HCT116 (cell line): ENCODE measurements at regions not wholly inside any gene's neighbourhood (a gene's known extent, or its start where the extent isn't known, plus 50 kb on each side); places are given as distances from the start of the nearest gene placed in this dataset.

Source experiments
- ATAC-seq: fragments of 200-7000 bp; cut with Tn5 transposase; 2 replicates; pipeline ENCODE4 v1.9.1; 2020; ENCODE audit warnings: mild to moderate bottlenecking, moderate library complexity
- BruUV-seq: library from RNA; stranded (reverse); fragments of 400-500 nt; replicated peaks from 2 replicates; lab custom pipeline; 2021; lab: Mats Ljungman, UMichigan
- CTCF ChIA-PET: fragments of 300-600 bp; sonication (Branson Sonifier 250); formaldehyde crosslinking; loops from one replicate; lab custom pipeline; 2021; ENCODE audit warnings: antibody characterized with exemption; lab: Charles Lee
- POLR2A ChIA-PET: fragments of 300-600, 350-600 bp; sonication (Branson Sonifier 250); formaldehyde crosslinking; loops from one replicate; lab custom pipeline; 2021; ENCODE audit warnings: antibody characterized with exemption; lab: Charles Lee
- RAD21 ChIA-PET, 2 experiments: fragments of 300-600 bp; sonication (Branson Sonifier 250); formaldehyde crosslinking; loops; one replicate each; lab custom pipeline; 2023; ENCODE audit warnings: low total read pairs in 2 of 2; ENCODE audit not compliant: uncharacterized antibody in 2 of 2, unreplicated experiment in 2 of 2, low non-redundant PET in 1 of 2; lab: Charles Lee
- DNase-seq: peaks from one replicate; pipeline ENCODE4 v3.0.0-alpha.2; 2010; ENCODE audit warnings: low read depth, low spot score
- H2AFZ ChIP-seq: fragments of 200-600 bp; shearing (Covaris generic), sonication (generic); 2 replicates; pipeline ENCODE4 v1.6.1; 2017; ENCODE audit warnings: low read depth, mixed run types, mixed read lengths, antibody characterized with exemption, low read length; ENCODE audit not compliant: poor library complexity, severe bottlenecking
- H3K27ac ChIP-seq: 2 replicates; pipeline ENCODE4 v1.5.1; 2012; ENCODE audit warnings: low read depth, low read length
- H3K27me3 ChIP-seq: fragments of 200-600 bp; sonication (generic); 2 replicates; pipeline ENCODE4 v1.6.1; 2016; ENCODE audit warnings: mixed run types, low read length, mixed read lengths; ENCODE audit not compliant: insufficient read depth
- H3K36me3 ChIP-seq, 2 experiments: fragments of 200-500 bp in 1 of 2; fragments of 200-600 bp in 1 of 2; sonication (Bioruptor generic) in 1 of 2; sonication (generic) in 1 of 2; 2 replicates each; pipeline versions ENCODE4 v1.5.1 to v1.6.1; 2014 to 2016; ENCODE audit warnings: low read length in 2 of 2, inconsistent platforms in 1 of 2, mixed read lengths in 1 of 2, mixed run types in 1 of 2; ENCODE audit not compliant: insufficient read depth in 2 of 2, control insufficient read depth in 1 of 2
- H3K4me1 ChIP-seq, 2 experiments: fragments of 200-600 bp in 1 of 2; sonication (generic) in 1 of 2; 2 replicates each; pipeline versions ENCODE4 v1.5.1 to v1.6.1; 2012 to 2017; ENCODE audit warnings: low read length in 2 of 2, inconsistent platforms in 1 of 2, mild to moderate bottlenecking in 1 of 2, mixed read lengths in 1 of 2, mixed run types in 1 of 2, moderate library complexity in 1 of 2; ENCODE audit not compliant: insufficient read depth in 2 of 2, control insufficient read depth in 1 of 2
- H3K4me2 ChIP-seq: fragments of 200-600 bp; sonication (generic); 2 replicates; pipeline ENCODE4 v1.6.1; 2017; ENCODE audit warnings: mixed run types, low read length, mixed read lengths
- H3K4me3 ChIP-seq, 2 experiments: fragments of 200-600 bp in 1 of 2; sonication (generic) in 1 of 2; replicated peaks in 1 of 2; 2 replicates each; pipeline ENCODE4 v1.5.1; 2011 to 2016; ENCODE audit warnings: low read length in 2 of 2, control low read depth in 1 of 2, low read depth in 1 of 2, mild to moderate bottlenecking in 1 of 2, mixed read lengths in 1 of 2, mixed run types in 1 of 2
- H3K79me2 ChIP-seq: fragments of 200-600 bp; sonication (generic); 2 replicates; pipeline ENCODE4 v1.6.1; 2017; ENCODE audit warnings: mild to moderate bottlenecking, mixed run types, low read length, moderate library complexity, mixed read lengths; ENCODE audit not compliant: insufficient read depth
- H3K9ac ChIP-seq: fragments of 200-600 bp; sonication (generic); 2 replicates; pipeline ENCODE4 v1.6.1; 2016; ENCODE audit warnings: low read length, mixed read lengths
- H3K9me2 ChIP-seq: fragments of 200-600 bp; sonication (generic), shearing (Covaris generic); 2 replicates; pipeline ENCODE4 v1.6.1; 2017; ENCODE audit warnings: mixed run types, mild to moderate bottlenecking, moderate library complexity; ENCODE audit not compliant: insufficient read depth
- H3K9me3 ChIP-seq, 2 experiments: fragments of 200-500 bp in 1 of 2; fragments of 200-600 bp in 1 of 2; sonication (Bioruptor generic) in 1 of 2; sonication (generic) in 1 of 2; 2 replicates each; pipeline ENCODE4 v1.6.1; 2014 to 2017; ENCODE audit warnings: low read length in 2 of 2, mixed read lengths in 2 of 2, inconsistent platforms in 1 of 2, low read depth in 1 of 2, mild to moderate bottlenecking in 1 of 2, mixed run types in 1 of 2, moderate library complexity in 1 of 2; ENCODE audit not compliant: control insufficient read depth in 1 of 2, insufficient read depth in 1 of 2
- H4K20me1 ChIP-seq: fragments of 200-600 bp; sonication (generic), shearing (Covaris generic); 2 replicates; pipeline ENCODE4 v1.6.1; 2017; ENCODE audit warnings: mixed run types, mild to moderate bottlenecking, moderate library complexity; ENCODE audit not compliant: insufficient read depth
- CBX3 ChIP-seq: IDR thresholded peaks from 2 replicates; pipeline ENCODE4 v1.6.1; 2012; ENCODE audit warnings: low read depth
- CEBPB ChIP-seq: IDR thresholded peaks from 2 replicates; pipeline ENCODE4 v1.6.1; 2012; ENCODE audit warnings: low read depth
- EGR1 ChIP-seq: IDR thresholded peaks from 2 replicates; pipeline ENCODE4 v1.6.1; 2012; ENCODE audit warnings: low read depth
- JUND ChIP-seq: IDR thresholded peaks from 2 replicates; pipeline ENCODE4 v1.6.1; 2012
- RAD21 ChIP-seq: IDR thresholded peaks from 2 replicates; pipeline ENCODE4 v1.6.1; 2012; ENCODE audit warnings: low read depth, mild to moderate bottlenecking
- SP1 ChIP-seq: IDR thresholded peaks from 2 replicates; pipeline ENCODE4 v1.6.1; 2012; ENCODE audit warnings: low read depth
- SRF ChIP-seq: IDR thresholded peaks from 2 replicates; pipeline ENCODE4 v1.6.1; 2012; ENCODE audit warnings: low read depth
- ZFX ChIP-seq: fragments of 450-650 bp; IDR thresholded peaks from 2 replicates; pipeline ENCODE4 v1.6.1; 2017
- intact Hi-C: fragments of 100-400 bp; cut with micrococcal nuclease; formaldehyde crosslinking; loops from 2 replicates; pipeline ENCODE4 v1.10.0; 2022
- TF ChIP-seq, protein P1 (sequence below): IDR thresholded peaks from 2 replicates; pipeline ENCODE4 v1.6.1; 2012; ENCODE audit warnings: low read depth
- TF ChIP-seq, protein P2 (sequence below): IDR thresholded peaks from 2 replicates; pipeline ENCODE4 v1.6.1; 2012
- TF ChIP-seq, protein P3 (sequence below): IDR thresholded peaks from 2 replicates; pipeline ENCODE4 v1.6.1; 2012

DNA sequence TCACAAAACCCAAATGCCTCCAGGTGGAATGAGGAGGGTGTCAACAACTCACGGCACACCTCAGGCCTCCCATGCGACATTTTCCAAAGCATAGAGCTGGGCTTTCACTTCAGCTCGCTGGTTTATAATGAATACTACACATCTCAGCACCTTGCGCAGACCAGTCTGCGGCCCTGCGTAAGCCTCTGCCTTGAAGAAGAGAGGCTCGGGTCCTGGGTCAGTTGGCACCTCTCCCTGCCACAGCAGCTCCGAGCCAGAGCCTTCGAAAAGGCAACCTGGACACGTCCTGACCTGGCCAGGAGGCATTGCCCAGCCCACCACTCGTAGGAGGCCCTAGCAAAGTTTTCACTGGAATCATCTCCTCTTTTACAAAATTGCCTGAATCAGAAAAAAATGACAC is 183.0 kb upstream of the AFDN start (continued):
- TF ChIP-seq, protein P1, sequence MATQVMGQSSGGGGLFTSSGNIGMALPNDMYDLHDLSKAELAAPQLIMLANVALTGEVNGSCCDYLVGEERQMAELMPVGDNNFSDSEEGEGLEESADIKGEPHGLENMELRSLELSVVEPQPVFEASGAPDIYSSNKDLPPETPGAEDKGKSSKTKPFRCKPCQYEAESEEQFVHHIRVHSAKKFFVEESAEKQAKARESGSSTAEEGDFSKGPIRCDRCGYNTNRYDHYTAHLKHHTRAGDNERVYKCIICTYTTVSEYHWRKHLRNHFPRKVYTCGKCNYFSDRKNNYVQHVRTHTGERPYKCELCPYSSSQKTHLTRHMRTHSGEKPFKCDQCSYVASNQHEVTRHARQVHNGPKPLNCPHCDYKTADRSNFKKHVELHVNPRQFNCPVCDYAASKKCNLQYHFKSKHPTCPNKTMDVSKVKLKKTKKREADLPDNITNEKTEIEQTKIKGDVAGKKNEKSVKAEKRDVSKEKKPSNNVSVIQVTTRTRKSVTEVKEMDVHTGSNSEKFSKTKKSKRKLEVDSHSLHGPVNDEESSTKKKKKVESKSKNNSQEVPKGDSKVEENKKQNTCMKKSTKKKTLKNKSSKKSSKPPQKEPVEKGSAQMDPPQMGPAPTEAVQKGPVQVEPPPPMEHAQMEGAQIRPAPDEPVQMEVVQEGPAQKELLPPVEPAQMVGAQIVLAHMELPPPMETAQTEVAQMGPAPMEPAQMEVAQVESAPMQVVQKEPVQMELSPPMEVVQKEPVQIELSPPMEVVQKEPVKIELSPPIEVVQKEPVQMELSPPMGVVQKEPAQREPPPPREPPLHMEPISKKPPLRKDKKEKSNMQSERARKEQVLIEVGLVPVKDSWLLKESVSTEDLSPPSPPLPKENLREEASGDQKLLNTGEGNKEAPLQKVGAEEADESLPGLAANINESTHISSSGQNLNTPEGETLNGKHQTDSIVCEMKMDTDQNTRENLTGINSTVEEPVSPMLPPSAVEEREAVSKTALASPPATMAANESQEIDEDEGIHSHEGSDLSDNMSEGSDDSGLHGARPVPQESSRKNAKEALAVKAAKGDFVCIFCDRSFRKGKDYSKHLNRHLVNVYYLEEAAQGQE, result no peak
- TF ChIP-seq CEBPB (no peak), ZFX (no peak)
- TF ChIP-seq, protein P2, sequence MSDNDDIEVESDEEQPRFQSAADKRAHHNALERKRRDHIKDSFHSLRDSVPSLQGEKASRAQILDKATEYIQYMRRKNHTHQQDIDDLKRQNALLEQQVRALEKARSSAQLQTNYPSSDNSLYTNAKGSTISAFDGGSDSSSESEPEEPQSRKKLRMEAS, result no peak

- H3K27me3 ChIP-seq, result no peaks in the 10 kb centered on the region
- H2AFZ ChIP-seq, result no peak overlapping the region
- H3K36me3 ChIP-seq, result no peaks in the 10 kb centered on the region
- intact Hi-C loops, result no loop called here
- no peaks in the 10 kb centered on the region for H3K79me2 ChIP-seq
- H3K4me3 ChIP-seq, result no peak overlapping the region
- POLR2A ChIA-PET, result no interaction called here
- TF ChIP-seq, protein P2, result no peak
- no peak for TF ChIP-seq JUND
- no peak for TF ChIP-seq RAD21
- TF ChIP-seq SP1, result no peak
- TF ChIP-seq, protein P3, sequence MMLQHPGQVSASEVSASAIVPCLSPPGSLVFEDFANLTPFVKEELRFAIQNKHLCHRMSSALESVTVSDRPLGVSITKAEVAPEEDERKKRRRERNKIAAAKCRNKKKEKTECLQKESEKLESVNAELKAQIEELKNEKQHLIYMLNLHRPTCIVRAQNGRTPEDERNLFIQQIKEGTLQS, result no peak
- TF ChIP-seq SRF, result no peak
- TF ChIP-seq EGR1, result no peak
- TF ChIP-seq CBX3, result no peak
- TF ChIP-seq ZFX, result no peak
- TF ChIP-seq, all 23 proteins: peak for 0
- H4K20me1 ChIP-seq, result no peaks in the 10 kb centered on the region
- H3K27ac ChIP-seq, result no peak overlapping the region
- RAD21 ChIA-PET, result no interaction called here
- no TSS peak for BruUV-seq
- CTCF ChIA-PET, result no interaction called here
- no peak overlapping the region for H3K4me2 ChIP-seq
- H3K9me2 ChIP-seq, result no peaks in the 10 kb centered on the region
- ATAC-seq (no peak), DNase-seq (no peak)
- peaks cover 0 to 5% of the 10 kb centered on the region in 2 experiments; a peak in 1 of 4 replicates for H3K4me1 ChIP-seq
- H3K9ac ChIP-seq, result no peak overlapping the region
- H3K9me3 ChIP-seq, result no peaks in the 10 kb centered on the region
These were observed 182.1 kb upstream of the AFDN start for GRCh38 chr6:167644412-167645132.
